COR-L47 (cell line): ENCODE measurements at regions not wholly inside any gene's neighbourhood (a gene's known extent, or its start where the extent isn't known, plus 50 kb on each side); places are given as distances from the start of the nearest gene placed in this dataset.
"Not testable (repeated sequence)": the region's sequence is repeated elsewhere in the genome, so short reads cannot be mapped to it uniquely, and the experiment has no call there.

ENCODE experiments used
- DNase-seq: peaks from one replicate; lab custom pipeline; 2025; lab: John Stamatoyannopoulos, UW

- DNase-seq, result not testable (repeated sequence)
These were observed 78.6 kb upstream of the HAND2 start for GRCh38 chr4:173608632-173609031.

- no peak for DNase-seq
These were observed 61.7 kb upstream of the HAND2 start for GRCh38 chr4:173591760-173592159.

GRCh38 chr4:173590697-173591096 lies 60.7 kb upstream of the HAND2 start:
- DNase-seq, result peak; percentile 17

GRCh38 chr4:173585876-173586572 lies 56.0 kb upstream of the HAND2 start:
- no peak for DNase-seq

- DNase-seq, result no peak
These were observed 54.5 kb upstream of the HAND2 start for GRCh38 chr4:173584506-173584905.
